ENCODE measurements at regions not wholly inside any gene's neighbourhood (a gene's known extent, or its start where the extent isn't known, plus 50 kb on each side); places are given as distances from the start of the nearest gene placed in this dataset.

DNA sequence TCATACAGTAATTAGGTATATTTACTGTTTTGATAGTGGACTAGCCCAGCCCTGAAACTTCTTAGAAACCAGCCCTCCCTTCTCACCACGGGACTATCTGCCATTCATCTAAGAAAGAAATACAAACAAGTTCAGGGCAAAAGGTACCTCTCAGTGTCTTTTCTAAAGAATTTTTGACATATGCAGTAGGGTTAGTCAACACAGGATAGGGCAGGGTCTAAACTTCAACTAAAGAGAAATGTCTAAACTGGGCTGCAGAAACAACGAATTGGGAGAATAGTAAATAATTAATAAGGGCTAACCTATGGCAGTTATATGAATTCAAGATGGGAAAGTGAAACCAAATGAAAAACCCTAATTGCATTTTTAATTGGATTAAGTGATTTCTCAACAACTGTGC is 496.6 kb downstream of the INHBA start:
- TF ChIP-seq, protein P1, sequence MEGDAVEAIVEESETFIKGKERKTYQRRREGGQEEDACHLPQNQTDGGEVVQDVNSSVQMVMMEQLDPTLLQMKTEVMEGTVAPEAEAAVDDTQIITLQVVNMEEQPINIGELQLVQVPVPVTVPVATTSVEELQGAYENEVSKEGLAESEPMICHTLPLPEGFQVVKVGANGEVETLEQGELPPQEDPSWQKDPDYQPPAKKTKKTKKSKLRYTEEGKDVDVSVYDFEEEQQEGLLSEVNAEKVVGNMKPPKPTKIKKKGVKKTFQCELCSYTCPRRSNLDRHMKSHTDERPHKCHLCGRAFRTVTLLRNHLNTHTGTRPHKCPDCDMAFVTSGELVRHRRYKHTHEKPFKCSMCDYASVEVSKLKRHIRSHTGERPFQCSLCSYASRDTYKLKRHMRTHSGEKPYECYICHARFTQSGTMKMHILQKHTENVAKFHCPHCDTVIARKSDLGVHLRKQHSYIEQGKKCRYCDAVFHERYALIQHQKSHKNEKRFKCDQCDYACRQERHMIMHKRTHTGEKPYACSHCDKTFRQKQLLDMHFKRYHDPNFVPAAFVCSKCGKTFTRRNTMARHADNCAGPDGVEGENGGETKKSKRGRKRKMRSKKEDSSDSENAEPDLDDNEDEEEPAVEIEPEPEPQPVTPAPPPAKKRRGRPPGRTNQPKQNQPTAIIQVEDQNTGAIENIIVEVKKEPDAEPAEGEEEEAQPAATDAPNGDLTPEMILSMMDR (IDR thresholded peaks at IDR 0.05), result no peak
- no peak for TF ChIP-seq POLR2A (IDR thresholded peaks at IDR 0.05)

All from breast epithelium (tissue), 3 donors.